ENCODE measurements at regions not wholly inside any gene's neighbourhood (a gene's known extent, or its start where the extent isn't known, plus 50 kb on each side); places are given as distances from the start of the nearest gene placed in this dataset.

- H3K27ac ChIP-seq, result no peak overlapping the region
- no peaks in the 10 kb centered on the region for H3K36me3 ChIP-seq
- no peak overlapping the region for H3K4me3 ChIP-seq
- no peaks in the 10 kb centered on the region for H3K4me1 ChIP-seq
- TF ChIP-seq POLR2A (IDR thresholded peaks at IDR 0.05) (no peak), CTCF (IDR thresholded peaks at IDR 0.05) (no peak)
- DNase-seq, result no peak
- H3K27me3 ChIP-seq, result no peaks in the 10 kb centered on the region
- H3K9me3 ChIP-seq, result no peaks in the 10 kb centered on the region
Observed at GRCh38 chr22:27352426-27352825, 449.1 kb downstream of the MN1 start.

DNA sequence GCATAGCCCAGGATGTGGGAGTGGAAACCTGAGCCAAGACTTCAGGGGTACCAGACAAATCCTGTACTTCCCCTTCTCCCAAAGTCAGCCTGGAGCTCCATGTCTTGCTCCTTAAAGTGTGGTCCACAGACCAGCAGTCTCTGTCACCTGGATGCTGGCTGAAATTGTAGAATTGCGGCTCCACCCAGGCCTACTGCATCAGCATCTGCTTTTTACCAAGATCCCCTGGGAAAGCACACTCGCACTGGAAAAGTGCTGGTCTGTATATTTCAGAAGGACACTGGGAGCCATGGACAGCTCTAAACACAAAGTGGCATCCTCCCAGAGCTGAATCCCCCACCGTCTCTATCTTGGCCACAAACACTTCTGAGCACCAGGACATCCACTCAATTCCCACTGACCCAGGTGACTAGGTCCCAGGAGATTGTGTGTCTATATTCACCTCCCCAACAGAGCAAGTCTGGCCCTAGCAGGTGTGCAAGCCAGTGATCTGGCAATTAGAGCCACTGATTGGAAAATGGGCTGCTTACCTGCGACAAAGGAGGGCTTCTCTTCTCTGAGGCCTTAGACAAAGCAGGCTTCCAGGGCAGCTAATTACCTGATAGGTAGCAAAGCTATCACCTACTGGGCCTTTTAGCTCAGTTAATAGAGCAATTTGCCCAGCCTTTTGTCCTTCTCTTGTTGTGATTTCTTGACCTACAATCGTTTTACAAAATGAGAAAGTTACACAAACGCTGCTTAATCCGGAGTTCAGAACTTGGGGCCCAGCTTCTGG, 443.3 kb downstream of the MN1 start:
- H3K27ac ChIP-seq, result no peak overlapping the region
- no peak for TF ChIP-seq POLR2A (IDR thresholded peaks at IDR 0.05)
- no peak for TF ChIP-seq CTCF (IDR thresholded peaks at IDR 0.05)
- no peaks in the 10 kb centered on the region for H3K36me3 ChIP-seq
- no peaks in the 10 kb centered on the region for H3K4me1 ChIP-seq
- no peak for DNase-seq
- no peaks in the 10 kb centered on the region for H3K27me3 ChIP-seq
- no peaks in the 10 kb centered on the region for H3K9me3 ChIP-seq
- no peak overlapping the region for H3K4me3 ChIP-seq

- Histone ChIP-seq H3K36me3 (no peaks in the 10 kb centered on the region), H3K4me3 (no peak overlapping the region), H3K9me3 (no peaks in the 10 kb centered on the region), H3K27me3 (no peaks in the 10 kb centered on the region), H3K4me1 (no peaks in the 10 kb centered on the region), H3K27ac (no peak overlapping the region)
- DNase-seq, result no peak
- no peak for TF ChIP-seq CTCF (IDR thresholded peaks at IDR 0.05)
- no peak for TF ChIP-seq POLR2A (IDR thresholded peaks at IDR 0.05)
Observed at GRCh38 chr22:27370269-27370668, 431.3 kb downstream of the MN1 start.

GRCh38 chr22:27370987-27371386, 430.6 kb downstream of the MN1 start:
- no peak overlapping the region for H3K4me3 ChIP-seq
- H3K4me1 ChIP-seq, result no peaks in the 10 kb centered on the region
- H3K36me3 ChIP-seq, result no peaks in the 10 kb centered on the region
- no peak overlapping the region for H3K27ac ChIP-seq
- H3K27me3 ChIP-seq, result no peaks in the 10 kb centered on the region
- no peak for DNase-seq
- H3K9me3 ChIP-seq, result no peaks in the 10 kb centered on the region
- no peak for TF ChIP-seq POLR2A (IDR thresholded peaks at IDR 0.05)
- TF ChIP-seq CTCF (IDR thresholded peaks at IDR 0.05), result no peak

GRCh38 chr22:27372364-27372763, 429.2 kb downstream of the MN1 start:
- H3K9me3 ChIP-seq, result no peaks in the 10 kb centered on the region
- no peak for DNase-seq
- no peaks in the 10 kb centered on the region for H3K27me3 ChIP-seq
- H3K4me1 ChIP-seq, result no peaks in the 10 kb centered on the region
- H3K27ac ChIP-seq, result no peak overlapping the region
- TF ChIP-seq POLR2A (IDR thresholded peaks at IDR 0.05), result no peak
- TF ChIP-seq CTCF (IDR thresholded peaks at IDR 0.05), result no peak
- H3K36me3 ChIP-seq, result no peaks in the 10 kb centered on the region
- no peak overlapping the region for H3K4me3 ChIP-seq

Measured in Peyer's patch (tissue), 4 donors.